ENCODE measurements at regions not wholly inside any gene's neighbourhood (a gene's known extent, or its start where the extent isn't known, plus 50 kb on each side); places are given as distances from the start of the nearest gene placed in this dataset.

GRCh38 chr5:135724617-135725016, 109.8 kb upstream of the SLC25A48 start:
- TF ChIP-seq CTCF (IDR thresholded peaks at IDR 0.05) (no peak), POLR2A (IDR thresholded peaks at IDR 0.05) (no peak)
